ENCODE measurements at regions not wholly inside any gene's neighbourhood (a gene's known extent, or its start where the extent isn't known, plus 50 kb on each side); places are given as distances from the start of the nearest gene placed in this dataset.
"Not testable (repeated sequence)": the region's sequence is repeated elsewhere in the genome, so short reads cannot be mapped to it uniquely, and the experiment has no call there.

DNA sequence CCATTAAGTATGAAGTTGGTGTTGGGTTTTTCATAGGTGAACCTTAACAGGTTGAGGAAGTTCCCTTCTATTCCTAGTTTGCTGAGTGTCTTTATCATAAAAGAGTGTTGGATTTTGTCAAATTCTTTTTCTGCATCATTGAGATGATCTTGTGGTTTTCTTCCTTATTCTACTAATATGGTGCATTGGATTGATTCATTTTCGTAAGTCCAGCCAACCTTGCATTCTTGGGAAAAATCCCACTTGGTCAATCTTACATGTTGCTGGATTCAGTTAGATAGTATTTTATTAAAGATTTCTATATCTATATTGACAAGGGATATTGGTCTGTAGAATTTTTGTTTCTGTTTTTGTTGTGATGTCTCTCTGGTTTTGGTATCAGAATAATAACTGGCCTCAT, 83.7 kb upstream of the C15orf39 start:
- Mint-ChIP-seq H3K36me3 (ENCODE audit: low read depth) (peaks cover 8% of the 10 kb centered on the region), H3K4me1 (peaks cover 8% of the 10 kb centered on the region), H3K27ac (no peak overlapping the region), H3K27me3 (peaks cover 10% of the 10 kb centered on the region), H3K9me3 (peaks cover 13% of the 10 kb centered on the region), H3K4me3 (no peak overlapping the region)
- intact Hi-C loops (cut with micrococcal nuclease), result no loop called here
- DNase-seq, result no peak

DNA sequence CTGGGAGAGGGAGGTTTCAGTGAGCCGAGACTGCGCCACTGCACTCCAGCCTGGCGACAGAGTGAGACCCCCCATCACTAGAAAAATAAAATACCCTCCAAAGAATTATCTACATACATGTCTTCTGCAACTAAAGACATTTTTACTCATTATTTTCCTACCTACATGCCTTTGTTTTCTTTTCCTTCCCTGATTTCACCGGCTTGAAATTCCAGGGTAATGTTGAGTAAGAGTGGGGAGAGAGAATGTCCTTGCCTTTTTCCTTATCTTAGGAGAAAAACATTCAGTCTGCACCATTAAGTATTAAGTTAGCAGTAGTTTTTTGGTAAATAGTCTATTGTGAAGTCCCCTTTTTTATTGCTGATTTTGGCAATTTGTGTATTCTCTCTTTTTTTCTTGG, 82.4 kb upstream of the C15orf39 start:
- H3K4me1 Mint-ChIP-seq; H3K4me3 Mint-ChIP-seq; H3K36me3 Mint-ChIP-seq (ENCODE audit: low read depth); intact Hi-C loops (cut with micrococcal nuclease); H3K9me3 Mint-ChIP-seq; H3K27ac Mint-ChIP-seq; DNase-seq: not testable (repeated sequence)
- peaks cover 10% of the 10 kb centered on the region for H3K27me3 Mint-ChIP-seq

DNA sequence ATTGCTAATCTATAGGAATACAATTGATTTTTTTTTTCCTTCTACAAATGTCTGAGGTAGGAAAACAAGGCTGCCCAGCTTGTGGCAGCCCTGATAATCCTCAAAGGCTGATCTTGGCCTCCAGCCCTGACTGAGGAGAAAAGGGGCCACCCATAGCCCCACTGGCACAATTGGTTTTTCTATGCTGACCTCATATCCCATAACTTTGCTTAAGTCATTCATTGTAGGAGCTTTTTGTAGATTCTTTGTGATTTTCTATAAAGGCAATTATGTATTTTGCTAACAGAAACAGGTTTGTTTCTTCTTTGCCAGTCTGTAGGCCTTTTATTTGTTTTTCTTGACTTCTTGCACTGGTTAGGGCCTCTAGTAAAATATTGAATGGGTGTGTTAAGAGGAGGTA, 80.2 kb upstream of the C15orf39 start:
- Mint-ChIP-seq H3K9me3 (peaks cover 4% of the 10 kb centered on the region), H3K27me3 (peaks cover 10% of the 10 kb centered on the region), H3K4me1 (peaks cover 4% of the 10 kb centered on the region), H3K4me3 (no peak overlapping the region), H3K36me3 (ENCODE audit: low read depth) (no peaks in the 10 kb centered on the region), H3K27ac (no peak overlapping the region)
- no peak for DNase-seq
- intact Hi-C loops (cut with micrococcal nuclease), result no loop called here

DNA sequence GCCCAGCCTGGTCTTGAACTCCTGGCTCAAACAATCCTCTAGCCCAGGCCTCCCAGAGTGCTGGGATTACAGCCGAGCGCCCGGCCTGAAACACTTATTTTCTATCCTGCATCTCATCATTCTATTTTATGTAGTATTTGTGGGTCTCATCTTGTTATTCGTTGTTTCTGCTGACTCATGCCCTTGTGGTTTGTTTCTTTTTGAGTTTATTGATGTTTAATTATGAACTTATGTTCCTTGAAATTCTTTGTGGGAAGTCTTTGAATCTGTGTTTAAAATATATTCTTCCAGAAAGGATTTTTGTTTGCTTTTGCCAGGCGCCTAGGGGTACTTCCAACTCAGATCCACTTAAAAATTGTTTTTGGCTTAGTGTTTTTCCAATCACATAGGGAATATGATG, 78.3 kb upstream of the C15orf39 start:
- intact Hi-C loops (cut with micrococcal nuclease), result no loop called here
- DNase-seq, result no peak
- Mint-ChIP-seq H3K27me3 (peaks cover 3% of the 10 kb centered on the region), H3K27ac (no peak overlapping the region), H3K36me3 (ENCODE audit: low read depth) (no peaks in the 10 kb centered on the region), H3K9me3 (no peaks in the 10 kb centered on the region), H3K4me1 (peaks cover 4% of the 10 kb centered on the region), H3K4me3 (no peak overlapping the region)

DNA sequence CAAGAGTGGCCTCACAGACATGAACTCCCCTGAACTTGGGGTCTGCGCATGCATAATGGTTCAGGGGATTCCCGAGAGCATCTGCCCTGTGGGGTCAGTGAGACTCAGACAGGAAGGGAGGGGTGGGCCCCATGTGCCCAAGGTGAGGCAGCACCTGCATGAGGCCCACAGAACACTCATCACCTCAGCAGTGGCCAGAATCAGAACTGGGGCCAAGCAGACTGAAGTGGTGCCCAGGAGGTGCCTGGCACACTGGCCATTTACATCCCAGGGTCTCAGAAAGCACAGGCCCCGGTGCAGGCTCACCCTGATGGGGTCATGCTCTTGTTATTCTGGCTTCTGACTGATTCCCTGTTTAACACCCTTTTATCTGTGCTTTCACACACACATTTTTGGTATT, 77.4 kb upstream of the C15orf39 start:
- H3K27ac Mint-ChIP-seq; intact Hi-C loops (cut with micrococcal nuclease); H3K9me3 Mint-ChIP-seq; H3K4me3 Mint-ChIP-seq; DNase-seq; H3K27me3 Mint-ChIP-seq; H3K36me3 Mint-ChIP-seq (ENCODE audit: low read depth); H3K4me1 Mint-ChIP-seq: not testable (repeated sequence)

DNA sequence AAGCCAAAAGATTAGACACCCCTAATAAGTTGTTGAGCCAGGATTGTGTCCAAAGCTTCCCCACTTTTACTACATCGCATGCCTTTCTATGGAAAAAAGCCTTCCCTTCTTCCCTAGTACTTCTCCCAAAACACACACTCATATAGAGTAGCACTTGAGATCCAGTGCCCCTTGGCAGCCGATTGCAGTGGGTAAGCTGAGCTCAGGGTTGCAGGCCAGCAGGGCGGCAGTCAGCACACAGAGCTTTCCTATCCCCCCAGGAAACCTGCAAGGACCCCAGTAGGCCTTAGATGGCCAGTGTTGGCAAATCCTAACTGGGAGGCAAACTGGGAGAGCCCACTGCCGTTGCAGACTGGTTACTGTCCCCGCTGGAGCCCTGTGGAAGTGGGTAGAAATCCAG, 75.7 kb upstream of the C15orf39 start:
- peaks cover 25% of the 10 kb centered on the region for H3K4me1 Mint-ChIP-seq
- intact Hi-C loops (cut with micrococcal nuclease), result no loop called here

DNA sequence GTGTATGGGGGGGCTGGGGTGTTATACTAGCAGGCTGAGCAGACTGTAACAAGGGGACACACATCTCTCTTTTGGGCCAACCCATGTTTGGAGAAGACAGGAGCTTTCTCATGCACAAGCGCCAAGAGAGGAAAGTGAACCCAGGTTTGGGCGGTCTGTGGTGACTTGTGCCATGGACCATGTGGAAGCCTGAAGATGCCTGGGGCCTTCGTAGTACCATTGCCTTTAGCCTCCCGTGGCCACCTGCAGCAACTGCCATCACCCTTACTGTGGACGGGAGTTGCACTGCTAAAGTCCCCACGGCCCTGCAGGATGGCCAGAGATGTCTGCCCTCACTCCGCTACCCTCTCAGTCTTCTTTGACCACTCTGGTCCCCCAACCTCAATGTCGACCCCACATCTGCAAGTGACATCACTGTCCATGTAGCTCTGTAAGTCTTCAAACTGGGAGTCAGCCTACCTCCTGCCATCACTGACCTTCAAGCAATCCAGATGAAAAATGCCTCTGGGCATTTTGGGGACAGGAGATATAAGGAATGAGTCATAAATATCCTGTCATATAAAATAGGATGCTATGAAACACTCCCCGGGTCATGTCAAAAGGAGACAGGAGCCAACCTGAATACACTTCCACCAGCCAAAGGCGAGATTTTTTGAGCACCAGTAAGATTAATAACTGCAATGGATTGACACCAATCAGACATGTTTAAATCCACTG, 74.7 kb upstream of the C15orf39 start:
- Mint-ChIP-seq H3K4me1 (peaks cover 30% of the 10 kb centered on the region), H3K4me3 (no peak overlapping the region), H3K9me3 (no peaks in the 10 kb centered on the region), H3K27me3 (no peaks in the 10 kb centered on the region), H3K36me3 (ENCODE audit: low read depth) (no peaks in the 10 kb centered on the region), H3K27ac (no peak overlapping the region)
- no peak for DNase-seq
- intact Hi-C loops (cut with micrococcal nuclease), result no loop called here

More for the DNA sequence above, 75.7 kb upstream of the C15orf39 start:
- Mint-ChIP-seq H3K4me3 (no peak overlapping the region), H3K9me3 (no peaks in the 10 kb centered on the region), H3K27ac (no peak overlapping the region), H3K36me3 (ENCODE audit: low read depth) (no peaks in the 10 kb centered on the region), H3K27me3 (no peaks in the 10 kb centered on the region)
- DNase-seq, result no peak

DNA sequence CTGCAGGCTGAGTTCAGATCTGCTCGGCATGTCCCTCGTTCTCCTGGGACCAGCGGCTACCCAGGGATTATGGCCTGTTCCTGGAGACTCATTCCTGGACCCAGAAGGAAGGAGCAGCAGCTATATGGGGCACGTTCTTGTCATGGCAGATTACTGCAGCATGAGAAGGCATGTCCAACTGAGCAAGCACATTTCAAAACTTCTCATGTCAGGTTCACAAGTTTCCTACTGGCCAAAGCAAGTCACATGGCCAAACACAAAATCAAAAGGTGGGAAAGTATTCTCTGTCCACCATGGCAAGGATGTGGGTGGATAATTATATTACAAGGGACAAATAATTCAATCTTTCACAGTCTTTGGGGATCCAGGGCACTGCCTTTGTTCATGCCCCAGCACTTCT, 71.9 kb upstream of the C15orf39 start:
- DNase-seq, result no peak
- intact Hi-C loops (cut with micrococcal nuclease), result loop anchor here (2.0 to 5.0 kb wide), 4 partner anchors 32 to 87 kb away; partner anchors contain the start of gene C15orf39
- Mint-ChIP-seq H3K27me3 (no peaks in the 10 kb centered on the region), H3K9me3 (no peaks in the 10 kb centered on the region), H3K36me3 (ENCODE audit: low read depth) (no peaks in the 10 kb centered on the region), H3K27ac (peak overlapping the region; percentile 58), H3K4me1 (peaks cover 27% of the 10 kb centered on the region), H3K4me3 (peak overlapping the region; percentile 19)

DNA sequence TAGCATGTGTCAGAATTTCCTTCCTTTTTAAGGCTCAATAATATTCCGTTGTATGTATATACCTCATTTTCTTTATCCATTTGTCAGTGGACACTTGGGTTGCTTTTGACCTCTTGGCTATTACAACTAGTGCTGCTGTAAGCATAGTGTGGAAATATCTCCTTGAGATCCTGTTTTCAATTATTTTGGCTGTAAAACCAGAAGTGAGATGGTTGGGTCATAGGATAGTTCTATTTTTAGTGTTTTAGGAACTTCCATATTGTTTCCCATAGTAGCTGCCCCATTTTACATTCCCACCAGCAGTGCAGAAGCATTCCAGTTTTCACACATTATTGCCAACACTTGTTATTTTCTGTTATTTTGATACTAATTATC, 70.4 kb upstream of the C15orf39 start:
- H3K4me1 Mint-ChIP-seq, result peaks cover 27% of the 10 kb centered on the region
- intact Hi-C loops (cut with micrococcal nuclease), result loop anchor here (1.0 to 5.0 kb wide), 6 partner anchors 23 to 89 kb away; partner anchors contain the start of gene C15orf39
- no peak for DNase-seq
- H3K27me3 Mint-ChIP-seq, result peaks cover 8% of the 10 kb centered on the region
- H3K36me3 Mint-ChIP-seq (ENCODE audit: low read depth), result no peaks in the 10 kb centered on the region
- peak overlapping the region; percentile 69 for H3K4me3 Mint-ChIP-seq
- H3K27ac Mint-ChIP-seq, result peak overlapping the region; percentile 75
- H3K9me3 Mint-ChIP-seq, result no peaks in the 10 kb centered on the region

DNA sequence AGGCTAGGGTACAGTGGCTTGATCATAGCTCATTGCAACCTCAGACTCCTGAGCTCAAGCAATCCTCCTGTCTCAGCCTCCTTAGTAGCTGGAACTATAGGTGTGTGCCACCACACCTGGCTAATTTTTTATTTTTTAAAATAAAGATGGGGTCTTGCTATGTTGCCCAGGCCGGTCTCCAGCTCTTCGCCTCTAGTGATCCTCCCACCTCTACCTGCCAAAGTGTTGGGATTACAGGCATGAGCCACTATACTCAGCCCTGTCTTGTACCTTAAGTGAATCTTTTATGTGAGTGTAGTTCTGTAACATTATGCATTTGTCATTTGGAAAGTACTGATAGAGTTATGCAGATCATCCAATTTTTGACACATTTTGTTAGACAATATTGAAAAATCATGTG, 66.9 kb upstream of the C15orf39 start:
- Mint-ChIP-seq H3K4me1 (peaks cover 19% of the 10 kb centered on the region), H3K36me3 (ENCODE audit: low read depth) (no peaks in the 10 kb centered on the region), H3K27ac (no peak overlapping the region), H3K9me3 (peaks cover 4% of the 10 kb centered on the region), H3K4me3 (no peak overlapping the region), H3K27me3 (peaks cover 8% of the 10 kb centered on the region)
- no peak for DNase-seq
- intact Hi-C loops (cut with micrococcal nuclease), result loop anchor here (5.0 kb wide), 3 partner anchors 37 to 92 kb away; no protein-coding TSS in a partner anchor

DNA sequence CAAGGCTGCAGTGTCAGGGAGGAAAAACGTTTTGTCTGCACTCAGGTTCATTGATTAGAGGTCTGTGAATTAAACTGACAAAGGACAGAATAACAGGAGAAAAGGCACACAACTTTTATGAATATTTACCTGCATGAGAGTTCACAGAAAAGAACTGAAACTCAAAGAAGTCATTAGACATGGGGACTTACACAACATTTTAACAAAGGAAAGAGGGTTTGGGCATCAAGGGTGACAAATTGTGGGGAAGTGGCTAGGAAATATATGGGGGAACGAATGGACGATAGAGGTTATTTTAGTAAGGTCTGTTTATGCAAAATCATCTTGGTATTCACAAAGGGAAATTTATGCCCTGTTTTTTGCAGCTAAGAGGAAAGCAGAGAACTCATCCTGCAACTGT, 65.6 kb upstream of the C15orf39 start:
- intact Hi-C loops (cut with micrococcal nuclease), result no loop called here
- H3K36me3 Mint-ChIP-seq (ENCODE audit: low read depth), result no peaks in the 10 kb centered on the region
- peaks cover 8% of the 10 kb centered on the region for H3K27me3 Mint-ChIP-seq
- no peak overlapping the region for H3K4me3 Mint-ChIP-seq
- no peak for DNase-seq
- H3K9me3 Mint-ChIP-seq, result peaks cover 9% of the 10 kb centered on the region
- no peak overlapping the region for H3K27ac Mint-ChIP-seq
- peaks cover 6% of the 10 kb centered on the region for H3K4me1 Mint-ChIP-seq

DNA sequence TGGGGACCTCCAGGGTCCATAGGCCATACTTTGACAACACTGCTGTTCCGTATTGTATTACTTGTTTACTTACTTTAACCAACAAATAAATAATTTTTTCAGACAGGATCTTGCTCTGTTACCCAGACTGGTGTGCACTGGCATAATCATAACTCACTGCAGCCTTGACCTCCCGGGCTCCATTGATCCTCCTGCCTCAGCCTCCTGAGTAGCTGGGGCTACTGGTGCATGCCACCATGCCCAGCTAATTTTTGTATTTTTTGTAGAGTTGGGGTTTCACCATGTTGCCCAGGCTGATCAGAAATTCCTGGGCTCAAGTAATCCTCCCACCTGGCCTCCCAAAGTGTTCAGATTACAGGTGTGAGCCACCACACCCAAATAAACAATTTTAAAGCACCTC, 64.9 kb upstream of the C15orf39 start:
- peaks cover 3% of the 10 kb centered on the region for H3K4me1 Mint-ChIP-seq
- H3K4me3 Mint-ChIP-seq, result no peak overlapping the region
- intact Hi-C loops (cut with micrococcal nuclease), result no loop called here
- DNase-seq, result no peak
- H3K27me3 Mint-ChIP-seq, result peaks cover 8% of the 10 kb centered on the region
- peaks cover 10% of the 10 kb centered on the region for H3K9me3 Mint-ChIP-seq
- H3K27ac Mint-ChIP-seq, result no peak overlapping the region
- no peaks in the 10 kb centered on the region for H3K36me3 Mint-ChIP-seq (ENCODE audit: low read depth)

DNA sequence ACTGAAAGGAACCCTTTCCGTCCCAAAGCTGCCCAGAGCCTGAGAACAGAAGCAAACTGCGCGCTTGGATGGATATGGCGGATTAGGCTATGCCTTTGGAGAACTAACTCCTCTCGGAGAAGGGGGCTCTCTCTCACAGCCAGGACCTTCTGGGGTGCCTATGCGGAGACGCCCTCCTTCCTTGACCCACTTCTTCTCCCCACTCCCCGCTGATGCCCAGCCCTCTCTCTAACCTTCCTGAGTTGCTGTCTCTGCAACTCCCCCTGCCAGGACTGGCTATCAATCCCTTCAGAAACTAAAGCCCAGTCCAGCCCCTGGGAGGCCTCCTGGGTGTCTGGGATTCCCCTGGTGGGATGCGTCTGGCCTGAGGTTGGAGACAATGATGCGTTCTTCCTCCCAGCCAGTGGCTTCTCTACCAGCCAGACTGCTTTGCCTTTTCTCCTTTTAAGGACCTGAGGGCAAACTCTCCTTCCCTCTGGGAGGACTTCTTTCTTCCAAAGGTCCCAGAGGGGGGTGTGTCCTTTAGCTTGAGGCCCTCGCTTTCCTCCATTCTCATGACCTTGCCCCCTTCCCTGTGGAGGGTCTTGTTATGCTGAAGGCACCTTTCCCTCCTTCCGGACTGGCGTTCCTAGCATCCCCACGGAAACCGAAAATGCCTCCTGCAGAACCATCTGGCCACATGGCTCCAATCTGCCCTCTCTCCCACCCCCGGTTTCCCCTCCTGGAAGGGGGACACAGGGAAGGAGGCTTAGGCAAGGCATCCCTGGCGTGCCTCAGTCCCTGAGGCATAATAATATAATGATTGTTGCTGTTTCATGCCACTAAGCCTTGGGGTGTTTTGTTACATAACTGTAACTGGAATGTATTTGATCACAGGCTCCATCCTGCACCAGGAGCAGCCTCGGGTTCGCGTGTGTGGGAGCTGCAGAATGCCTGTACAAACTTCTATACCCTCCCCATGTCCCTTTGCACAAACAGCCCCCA, 63.4 kb upstream of the C15orf39 start:
- intact Hi-C loops (cut with micrococcal nuclease), result no loop called here
- H3K4me3 Mint-ChIP-seq, result no peak overlapping the region
- no peak for DNase-seq
- no peaks in the 10 kb centered on the region for H3K36me3 Mint-ChIP-seq (ENCODE audit: low read depth)
- H3K27ac Mint-ChIP-seq, result no peak overlapping the region
- peaks cover 8% of the 10 kb centered on the region for H3K27me3 Mint-ChIP-seq
- peaks cover 17% of the 10 kb centered on the region for H3K9me3 Mint-ChIP-seq
- H3K4me1 Mint-ChIP-seq, result peaks cover 3% of the 10 kb centered on the region
